ENCODE measurements at regions not wholly inside any gene's neighbourhood (a gene's known extent, or its start where the extent isn't known, plus 50 kb on each side); places are given as distances from the start of the nearest gene placed in this dataset.

DNA sequence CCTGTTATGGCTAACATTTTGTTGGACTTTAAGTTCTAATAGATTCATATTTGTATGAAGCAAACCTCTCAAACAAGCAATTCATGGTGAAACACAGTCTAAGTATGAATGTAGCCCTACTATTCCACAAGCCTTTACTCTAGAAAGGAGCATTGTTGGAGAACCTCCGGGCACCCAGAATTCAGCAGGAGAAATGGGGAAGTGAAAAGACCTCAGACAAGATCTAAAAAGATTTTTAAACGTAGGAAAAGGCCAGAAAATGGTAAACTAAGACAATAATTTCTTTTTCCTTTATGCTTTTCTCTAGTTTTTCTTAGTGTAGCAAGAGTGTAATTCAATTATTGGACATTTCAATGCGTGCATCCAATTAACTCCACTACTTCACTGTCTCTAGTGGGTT is 426.4 kb downstream of the INSC start:
- no peak for DNase-seq

- DNase-seq, result no peak
These were observed 429.6 kb downstream of the INSC start for GRCh38 chr11:15544353-15544752.

DNA sequence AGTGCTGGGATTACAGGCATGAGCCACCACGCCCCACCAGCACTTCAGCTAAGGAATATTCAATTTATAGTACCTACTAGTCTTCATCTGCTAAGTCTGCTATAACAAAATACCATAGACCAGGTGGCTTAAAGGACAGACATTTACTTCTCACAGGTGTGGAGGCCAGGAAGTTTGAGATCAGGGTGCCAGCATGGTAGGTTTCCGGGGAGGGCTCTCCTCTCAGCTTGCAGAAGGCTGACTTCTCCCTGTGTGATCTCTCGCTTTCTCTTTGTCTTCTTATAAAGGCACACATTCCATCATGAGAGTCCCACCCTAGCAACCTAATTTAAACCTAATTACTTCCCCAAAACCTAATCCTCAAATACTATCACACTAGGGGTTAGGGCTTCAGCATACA is 433.0 kb downstream of the INSC start:
- DNase-seq, result no peak

- DNase-seq, result no peak
These were observed 437.5 kb downstream of the INSC start for GRCh38 chr11:15551901-15552851.

- DNase-seq, result no peak
These were observed 440.4 kb downstream of the INSC start for GRCh38 chr11:15555161-15555560.

DNA sequence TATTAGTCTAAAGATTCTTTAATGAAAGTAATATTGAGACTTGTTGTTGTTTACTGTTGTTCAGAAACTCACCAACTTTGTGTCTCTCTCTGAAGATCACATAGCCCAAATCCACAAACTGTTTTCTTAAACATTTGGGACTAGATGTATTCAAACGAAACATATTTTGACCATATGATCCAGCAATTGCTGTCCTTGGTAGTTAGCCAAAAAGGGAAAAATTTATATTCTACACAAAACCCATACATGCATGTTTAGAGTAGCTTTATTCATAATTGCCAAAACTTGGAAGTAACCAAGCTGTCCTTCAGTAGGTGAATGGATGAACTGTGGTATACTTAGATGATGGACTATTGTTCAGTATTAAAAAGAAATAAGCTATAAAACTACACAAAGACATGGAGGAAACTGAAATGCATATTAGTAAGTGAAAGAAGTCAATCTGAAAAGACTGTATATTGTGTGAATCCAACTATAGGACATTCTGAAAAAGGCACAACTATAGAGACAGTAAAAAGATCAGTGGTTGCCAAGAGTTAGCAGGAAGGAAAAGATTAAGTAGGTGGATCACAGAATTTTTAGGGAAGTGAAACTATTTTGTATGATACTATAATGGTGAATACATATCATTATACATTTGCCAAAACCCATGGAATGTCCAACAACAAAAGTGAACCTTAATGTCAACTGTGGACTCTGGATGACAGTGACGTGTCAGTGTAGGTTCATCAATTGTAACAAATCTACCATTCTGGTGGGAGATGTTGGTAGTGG is 442.9 kb downstream of the INSC start:
- no peak for DNase-seq

DNA sequence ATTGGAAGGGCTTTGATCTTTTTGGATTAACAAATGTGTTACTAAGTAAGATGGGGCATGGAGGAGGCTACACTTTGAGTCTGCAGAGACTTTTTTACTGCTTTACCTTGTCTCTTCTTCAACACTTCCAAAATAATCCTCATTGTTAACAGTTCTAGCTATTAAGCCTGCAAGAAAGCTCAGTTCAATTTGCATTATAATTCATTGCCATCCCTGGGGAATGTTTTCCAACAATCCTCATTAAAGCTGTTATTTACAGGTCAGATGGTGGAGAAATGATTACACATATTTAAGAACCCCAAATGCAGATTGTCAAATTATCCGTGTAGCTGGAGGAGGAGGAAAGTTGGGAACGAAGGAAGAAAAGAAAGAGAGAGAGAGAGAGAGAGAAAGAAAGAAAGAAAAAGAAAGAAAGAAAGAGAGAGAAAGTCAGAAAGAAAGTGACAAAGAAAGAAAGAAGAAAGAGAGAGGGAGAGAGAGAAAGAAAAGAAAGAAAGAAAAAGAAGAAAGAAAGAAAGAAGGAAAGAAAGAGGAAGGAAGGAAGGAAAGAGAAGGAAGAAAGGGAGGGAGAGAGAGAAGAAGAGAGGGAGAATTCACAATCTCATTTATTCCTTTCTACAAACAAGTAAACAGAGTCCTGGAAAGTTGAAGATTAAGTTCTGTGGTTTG is 443.9 kb downstream of the INSC start:
- DNase-seq, result no peak

DNA sequence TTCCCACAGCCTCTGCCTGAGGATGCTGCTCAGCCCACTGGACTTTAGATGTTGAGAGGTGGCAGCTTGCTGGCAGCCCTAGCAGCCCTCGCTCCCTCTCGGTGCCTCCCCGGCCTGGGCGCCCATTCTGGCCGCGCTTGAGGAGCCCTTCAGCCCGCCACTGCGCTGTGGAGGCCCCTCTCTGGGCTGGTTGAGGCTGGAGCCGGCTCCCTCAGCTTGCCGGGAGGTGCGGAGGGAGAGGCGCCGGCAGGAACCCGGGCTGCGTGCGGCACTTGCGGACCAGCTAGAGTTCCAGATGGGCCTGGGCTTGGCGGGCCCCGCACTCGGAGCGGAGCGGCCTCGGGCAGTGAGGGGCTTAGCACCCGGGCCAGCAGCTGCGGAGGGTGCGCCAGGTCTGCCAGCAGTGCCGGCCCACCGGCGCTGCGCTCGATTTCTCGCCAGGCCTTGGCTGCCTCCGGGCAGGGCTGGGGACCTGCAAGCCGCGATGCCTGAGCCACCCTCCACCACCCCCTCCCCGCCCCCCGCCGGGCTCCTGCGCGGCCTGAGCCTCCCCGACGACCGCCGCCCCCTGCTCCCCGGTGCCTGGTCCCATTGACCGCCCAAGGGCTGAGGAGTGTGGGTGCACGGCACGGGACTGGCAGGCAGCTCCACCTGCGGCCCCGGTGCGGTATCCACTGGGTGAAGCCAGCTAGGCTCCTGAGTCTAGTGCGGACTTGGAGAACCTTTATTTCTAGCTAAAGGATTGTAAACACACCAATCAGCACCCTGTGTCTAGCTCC is 446.2 kb downstream of the INSC start:
- DNase-seq, result no peak

GRCh38 chr11:15562230-15562629 is 447.5 kb downstream of the INSC start:
- DNase-seq, result no peak

- no peak for DNase-seq
These were observed 448.3 kb downstream of the INSC start for GRCh38 chr11:15563054-15563453.

- no peak for DNase-seq
These were observed 451.2 kb downstream of the INSC start for GRCh38 chr11:15565880-15566279.

- DNase-seq, result no peak
These were observed 453.7 kb downstream of the INSC start for GRCh38 chr11:15568440-15568839.

DNA sequence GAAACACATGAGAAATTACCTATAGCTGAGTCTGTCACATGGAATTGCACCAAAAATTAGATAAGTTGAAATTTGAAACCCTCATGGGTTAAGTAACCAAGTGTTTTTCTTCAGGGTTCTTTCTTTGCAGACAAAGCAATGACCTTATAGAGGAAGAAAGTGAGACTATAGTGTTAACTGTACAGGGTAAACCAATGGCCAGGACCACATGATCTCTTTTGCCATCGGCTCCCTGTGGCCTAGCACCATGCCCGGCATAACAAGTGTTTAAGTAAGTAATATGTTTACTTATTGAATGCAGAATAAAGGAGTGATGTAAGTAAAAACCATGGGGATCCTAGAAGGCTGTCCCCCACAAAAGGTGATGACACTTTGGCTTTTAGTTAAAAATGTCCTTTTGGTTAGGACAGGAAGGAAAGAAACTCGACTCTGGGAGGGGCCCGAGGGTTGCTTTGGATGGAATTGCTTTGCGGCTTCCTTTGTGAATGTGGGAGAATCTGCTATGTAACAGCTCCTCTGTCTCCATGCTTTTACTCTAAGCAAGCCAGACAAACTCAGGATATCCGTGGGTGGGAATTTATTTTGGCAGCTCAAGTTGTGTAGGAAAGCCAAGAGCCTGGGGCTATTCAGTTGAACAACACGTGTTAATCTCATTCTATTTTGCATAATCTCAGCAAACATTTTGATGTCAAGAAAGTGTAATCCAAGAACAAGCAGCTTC is 454.7 kb downstream of the INSC start:
- no peak for DNase-seq

GRCh38 chr11:15575409-15575808 is 460.7 kb downstream of the INSC start:
- no peak for DNase-seq

DNA sequence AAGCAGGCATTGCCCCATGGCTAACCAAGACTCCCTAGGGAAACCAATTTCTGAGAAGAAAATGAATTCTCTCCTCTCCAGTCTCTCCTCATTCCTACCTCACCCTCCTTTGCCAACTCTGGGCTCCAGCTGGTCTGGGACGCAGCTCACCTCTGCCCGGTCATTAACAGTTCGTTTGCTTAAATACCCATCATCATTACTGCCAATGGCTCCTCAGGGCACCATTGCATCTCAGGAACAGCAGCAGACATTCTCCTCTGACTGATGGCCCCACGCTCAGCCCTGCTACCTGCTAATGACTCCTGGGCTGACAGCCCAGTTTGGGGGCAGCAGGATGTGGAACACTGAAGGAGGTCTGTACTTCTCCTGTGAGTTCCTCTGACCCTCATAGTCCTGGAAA is 462.0 kb downstream of the INSC start:
- DNase-seq, result no peak

DNA sequence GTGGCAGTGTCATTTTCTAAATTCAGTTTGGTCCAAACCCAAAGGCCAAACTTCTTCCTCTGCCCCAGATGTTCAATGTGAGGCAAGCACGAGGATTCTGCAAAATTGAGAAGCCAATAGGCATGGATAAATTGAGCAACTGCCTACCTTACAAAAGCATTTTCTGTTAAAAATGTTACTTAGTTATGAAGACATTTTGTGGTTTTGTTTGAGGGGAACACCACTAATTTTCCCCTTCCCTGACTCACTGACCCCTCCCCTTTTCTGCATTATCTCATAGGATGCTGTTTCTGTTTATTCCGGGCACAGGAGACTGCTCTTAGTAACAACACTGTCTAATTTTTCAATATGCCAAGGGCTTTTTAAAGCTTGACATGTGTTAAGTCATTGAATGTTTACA is 462.8 kb downstream of the INSC start:
- DNase-seq, result no peak

DNA sequence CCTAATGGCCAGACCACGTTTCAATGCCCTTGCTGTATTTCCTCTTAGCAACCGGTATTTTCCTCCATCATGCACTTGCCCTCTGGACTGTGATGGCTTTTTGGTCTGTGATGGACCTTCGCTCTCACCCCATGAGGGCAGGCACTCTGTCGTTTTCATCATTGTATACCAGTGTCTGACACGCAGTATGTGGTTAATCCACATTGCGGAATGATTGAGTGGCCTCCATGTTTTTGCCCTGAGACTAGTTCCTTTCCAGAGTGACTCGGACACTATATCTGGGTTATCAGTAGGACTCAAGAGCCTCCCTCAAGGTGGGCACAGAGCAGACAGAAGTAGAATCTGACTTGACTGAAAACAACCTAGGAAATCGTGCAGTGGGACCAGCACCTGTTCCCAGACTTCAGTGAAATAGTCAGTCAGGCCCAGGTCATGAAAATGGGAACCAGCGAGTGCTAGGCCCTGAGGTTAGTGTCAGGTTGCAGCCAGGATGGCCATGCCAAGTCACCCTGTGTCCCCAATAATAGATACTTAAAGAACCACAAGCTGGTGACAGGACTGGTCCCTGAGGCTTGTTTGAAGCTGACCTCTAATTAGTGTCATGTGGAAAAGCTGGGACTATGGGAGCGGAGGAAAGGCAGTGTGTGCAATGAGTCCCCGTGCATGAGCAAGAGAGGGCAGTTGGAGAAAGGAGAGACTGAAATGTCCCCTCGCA is 464.7 kb downstream of the INSC start:
- no peak for DNase-seq

GRCh38 chr11:15580056-15580774 is 465.5 kb downstream of the INSC start:
- DNase-seq, result no peak

DNA sequence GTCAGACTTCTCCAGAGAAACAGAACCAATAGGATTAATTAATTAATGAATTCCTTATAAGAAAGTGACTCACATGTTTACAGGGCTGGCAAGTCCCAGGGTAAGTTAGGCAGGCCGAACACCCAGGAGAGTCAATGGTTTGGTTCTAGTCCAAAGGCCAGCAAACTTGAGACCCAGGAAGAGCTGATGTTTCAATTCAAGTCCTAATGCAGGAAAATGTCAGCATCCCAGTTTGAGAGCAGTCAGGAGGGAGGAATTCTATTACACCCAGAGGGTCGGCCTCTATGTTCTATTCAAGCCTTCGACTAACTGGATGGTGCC is 466.0 kb downstream of the INSC start:
- no peak for DNase-seq

DNA sequence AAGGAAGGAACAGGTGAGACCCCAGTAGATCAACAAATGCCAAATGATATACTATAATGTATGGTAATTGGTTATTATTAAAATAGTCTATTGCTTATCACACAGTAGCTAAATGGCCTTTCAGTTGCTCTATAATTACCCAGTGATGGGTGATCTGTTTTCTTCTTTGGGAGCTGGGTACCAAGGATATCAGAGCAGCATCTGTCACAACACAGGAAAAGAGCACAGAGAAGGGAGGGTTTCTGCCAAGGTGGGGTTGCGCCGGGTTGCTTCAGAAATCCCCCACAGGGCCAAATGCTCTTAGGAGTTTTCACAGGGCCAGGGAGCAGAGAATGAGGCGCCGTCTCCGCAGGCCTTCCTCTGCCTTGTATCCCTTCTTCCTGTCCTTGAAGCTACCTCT is 469.4 kb downstream of the INSC start:
- DNase-seq, result no peak
